OCI-LY7 (cell line): ENCODE measurements at regions not wholly inside any gene's neighbourhood (a gene's known extent, or its start where the extent isn't known, plus 50 kb on each side); places are given as distances from the start of the nearest gene placed in this dataset.

Source experiments
- BruUV-seq: library from RNA; stranded (reverse); fragments of 400-500 nt; replicated peaks from 2 replicates; lab custom pipeline; 2021; lab: Mats Ljungman, UMichigan
- CTCF ChIA-PET: fragments of 300-600 bp; sonication (Branson Sonifier 250); formaldehyde crosslinking; loops from one replicate; lab custom pipeline; 2022; ENCODE audit warnings: antibody characterized with exemption; ENCODE audit not compliant: unreplicated experiment; lab: Charles Lee
- POLR2A ChIA-PET: fragments of 300-600 bp; sonication (Branson Sonifier 250); formaldehyde crosslinking; loops from one replicate; lab custom pipeline; 2022; ENCODE audit warnings: antibody characterized with exemption; lab: Charles Lee
- DNase-seq: peaks from one replicate; pipeline ENCODE4 v3.0.0-alpha.2; 2015; ENCODE audit warnings: low spot score
- H2AFZ ChIP-seq: fragments of 200-600 bp; sonication (generic), shearing (Covaris generic); 2 replicates; pipeline ENCODE4 v1.6.1; 2014; ENCODE audit warnings: mild to moderate bottlenecking, antibody characterized with exemption, low read length, moderate library complexity
- H3K27ac ChIP-seq: fragments of 200-600 bp; sonication (generic); 2 replicates; pipeline ENCODE4 v1.5.1; 2014; ENCODE audit warnings: mixed run types, low read depth, mild to moderate bottlenecking, moderate library complexity, low read length, inconsistent platforms; ENCODE audit not compliant: poor library complexity, severe bottlenecking
- H3K36me3 ChIP-seq: fragments of 200-600 bp; sonication (generic); 2 replicates; pipeline ENCODE4 v1.6.1; 2014; ENCODE audit warnings: mild to moderate bottlenecking, antibody characterized with exemption, low read length, moderate library complexity, mixed read lengths; ENCODE audit not compliant: insufficient read depth
- H3K4me1 ChIP-seq: fragments of 200-600 bp; sonication (generic); 2 replicates; pipeline ENCODE4 v1.5.1; 2014; ENCODE audit warnings: mild to moderate bottlenecking, low read length; ENCODE audit not compliant: insufficient read depth, poor library complexity, severe bottlenecking
- H3K4me2 ChIP-seq: fragments of 200-600 bp; sonication (generic); 2 replicates; pipeline ENCODE4 v1.6.1; 2014; ENCODE audit warnings: mild to moderate bottlenecking, low read length
- H3K4me3 ChIP-seq: fragments of 200-600 bp; sonication (generic); 2 replicates; pipeline ENCODE4 v1.5.1; 2014; ENCODE audit warnings: mild to moderate bottlenecking, low read depth, low read length; ENCODE audit not compliant: poor library complexity, severe bottlenecking
- H3K79me2 ChIP-seq: fragments of 200-600 bp; sonication (generic); 2 replicates; pipeline ENCODE4 v1.6.1; 2016; ENCODE audit warnings: low read depth, mild to moderate bottlenecking, low read length, moderate library complexity, mixed read lengths; ENCODE audit not compliant: insufficient read depth
- H3K9me2 ChIP-seq: fragments of 200-600 bp; sonication (generic); 2 replicates; pipeline ENCODE4 v1.6.1; 2016; ENCODE audit warnings: mild to moderate bottlenecking, low read length, mixed read lengths; ENCODE audit not compliant: insufficient read depth
- H3K9me3 ChIP-seq: fragments of 200-600 bp; sonication (generic); 2 replicates; pipeline ENCODE4 v1.6.1; 2014; ENCODE audit warnings: mild to moderate bottlenecking, mixed run types, low read length, mixed read lengths
- H4K20me1 ChIP-seq: fragments of 200-600 bp; sonication (generic); 2 replicates; pipeline ENCODE4 v1.6.1; 2014; ENCODE audit warnings: mild to moderate bottlenecking, antibody characterized with exemption, low read length, moderate library complexity, mixed read lengths; ENCODE audit not compliant: insufficient read depth
- EZH2phosphoT487 ChIP-seq: fragments of 200-600 bp; sonication (generic); IDR thresholded peaks from 2 replicates; pipeline ENCODE4 v1.6.1; 2018; ENCODE audit warnings: low read depth, borderline replicate concordance, mild to moderate bottlenecking, mixed run types, antibody characterized with exemption, low read length, moderate library complexity, mixed read lengths
- intact Hi-C: fragments of 100-400 bp; cut with micrococcal nuclease; formaldehyde crosslinking; loops from one replicate; pipeline ENCODE4 v1.10.0; 2022; ENCODE audit not compliant: unreplicated experiment
- TF ChIP-seq, protein P1 (sequence below): fragments of 200-600 bp; sonication (generic); conservative IDR thresholded peaks from 2 replicates; pipeline ENCODE4 v1.5.1; 2014; ENCODE audit warnings: mild to moderate bottlenecking, antibody characterized with exemption, low read length, moderate library complexity, mixed read lengths

DNA sequence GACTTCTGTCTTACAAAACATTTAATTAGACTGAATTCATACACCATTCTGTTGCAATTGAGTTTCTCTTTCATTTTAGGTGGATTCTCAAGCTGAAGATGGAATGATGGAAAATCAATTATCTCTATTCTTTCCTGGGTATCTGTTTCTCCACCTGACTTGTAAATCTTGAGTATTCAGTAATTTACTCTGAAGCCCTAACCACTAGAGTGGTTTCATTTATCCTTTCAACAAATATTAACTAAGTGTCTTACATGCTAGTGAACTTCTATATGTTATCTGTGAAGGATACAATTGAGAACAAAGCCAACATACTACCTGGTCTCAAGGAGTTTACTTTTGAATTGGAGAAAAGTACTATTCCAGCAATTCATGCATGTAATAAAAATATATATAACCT lies 94.1 kb upstream of the ZNF804A start:
- H3K27ac ChIP-seq: no peak overlapping the region
- TF ChIP-seq, protein P1, sequence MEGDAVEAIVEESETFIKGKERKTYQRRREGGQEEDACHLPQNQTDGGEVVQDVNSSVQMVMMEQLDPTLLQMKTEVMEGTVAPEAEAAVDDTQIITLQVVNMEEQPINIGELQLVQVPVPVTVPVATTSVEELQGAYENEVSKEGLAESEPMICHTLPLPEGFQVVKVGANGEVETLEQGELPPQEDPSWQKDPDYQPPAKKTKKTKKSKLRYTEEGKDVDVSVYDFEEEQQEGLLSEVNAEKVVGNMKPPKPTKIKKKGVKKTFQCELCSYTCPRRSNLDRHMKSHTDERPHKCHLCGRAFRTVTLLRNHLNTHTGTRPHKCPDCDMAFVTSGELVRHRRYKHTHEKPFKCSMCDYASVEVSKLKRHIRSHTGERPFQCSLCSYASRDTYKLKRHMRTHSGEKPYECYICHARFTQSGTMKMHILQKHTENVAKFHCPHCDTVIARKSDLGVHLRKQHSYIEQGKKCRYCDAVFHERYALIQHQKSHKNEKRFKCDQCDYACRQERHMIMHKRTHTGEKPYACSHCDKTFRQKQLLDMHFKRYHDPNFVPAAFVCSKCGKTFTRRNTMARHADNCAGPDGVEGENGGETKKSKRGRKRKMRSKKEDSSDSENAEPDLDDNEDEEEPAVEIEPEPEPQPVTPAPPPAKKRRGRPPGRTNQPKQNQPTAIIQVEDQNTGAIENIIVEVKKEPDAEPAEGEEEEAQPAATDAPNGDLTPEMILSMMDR: no peak
- TF ChIP-seq EZH2phosphoT487: no peak
- ChIA-PET POLR2A (no interaction called here), CTCF (no interaction called here)
- no peaks in the 10 kb centered on the region for H4K20me1 ChIP-seq
- no peaks in the 10 kb centered on the region for H3K9me2 ChIP-seq
- no peak overlapping the region for H3K4me3 ChIP-seq
- H3K36me3 ChIP-seq: no peaks in the 10 kb centered on the region
- BruUV-seq: no TSS peak
- intact Hi-C loops: no loop called here
- H3K9me3 ChIP-seq: no peaks in the 10 kb centered on the region
- peak overlapping the region; percentile 30 for H3K4me2 ChIP-seq
- H3K4me1 ChIP-seq: no peaks in the 10 kb centered on the region
- H3K79me2 ChIP-seq: no peaks in the 10 kb centered on the region
- DNase-seq: no peak
- H2AFZ ChIP-seq: peak overlapping the region; percentile 75; the same call in 1 of the 2 replicates

DNA sequence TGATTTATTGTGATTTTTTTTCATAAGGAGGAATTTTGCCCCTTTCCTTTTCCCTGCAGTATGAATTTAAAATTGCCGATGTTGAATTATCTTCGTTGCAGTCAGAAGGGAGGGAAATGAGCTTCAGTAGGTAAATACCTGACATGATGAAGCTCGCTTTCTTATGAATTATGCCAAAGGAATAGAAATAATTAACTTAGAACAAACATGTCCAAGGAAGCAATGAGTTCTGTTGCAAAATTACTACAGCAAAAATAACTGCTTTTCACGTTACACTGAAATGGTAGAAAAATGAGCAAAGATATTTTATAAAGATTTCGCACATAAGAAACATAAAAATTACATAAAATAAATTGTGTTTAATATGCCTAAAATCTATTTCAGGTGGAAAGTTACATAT lies 91.1 kb upstream of the ZNF804A start:
- no TSS peak for BruUV-seq
- intact Hi-C loops: no loop called here
- Histone ChIP-seq H3K4me1 (no peaks in the 10 kb centered on the region), H3K4me2 (no peak overlapping the region), H3K27ac (no peak overlapping the region), H2AFZ (no peak overlapping the region), H4K20me1 (no peaks in the 10 kb centered on the region), H3K4me3 (no peak overlapping the region), H3K79me2 (no peaks in the 10 kb centered on the region), H3K36me3 (no peaks in the 10 kb centered on the region), H3K9me3 (no peaks in the 10 kb centered on the region), H3K9me2 (no peaks in the 10 kb centered on the region)
- TF ChIP-seq, protein P1: no peak
- TF ChIP-seq EZH2phosphoT487: no peak
- ChIA-PET CTCF (no interaction called here), POLR2A (interaction anchor here (0.6 to 1.0 kb wide), 2 partner anchors 42 to 61 kb away, joined by 3 to 5 read pairs; no protein-coding TSS in a partner anchor)
- DNase-seq: no peak

DNA sequence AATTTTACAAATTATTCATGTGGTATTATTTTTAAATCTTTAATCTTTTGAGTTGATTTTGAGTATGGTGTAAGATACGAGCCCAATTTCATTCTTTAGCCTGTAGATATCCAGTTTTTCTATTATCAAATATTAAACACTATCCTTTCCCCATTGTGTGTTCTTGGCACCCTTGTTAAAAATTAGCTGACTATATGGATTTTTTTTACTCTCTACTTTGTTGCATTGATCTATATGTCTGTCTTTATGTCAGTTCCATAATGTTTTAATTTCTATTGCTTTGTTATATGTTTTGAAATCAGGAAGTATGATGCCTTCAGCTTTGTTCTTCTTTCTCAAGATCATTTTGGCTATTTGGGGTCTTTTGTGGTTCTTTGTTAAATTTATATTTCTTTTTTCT lies 80.9 kb upstream of the ZNF804A start:
- H3K36me3 ChIP-seq: no peaks in the 10 kb centered on the region
- DNase-seq: no peak

More for the DNA sequence above, 80.9 kb upstream of the ZNF804A start:
- ChIA-PET CTCF (no interaction called here), POLR2A (interaction anchor here (0.5 to 0.8 kb wide), 3 partner anchors 28 to 1171 kb away, joined by 3 read pairs; no protein-coding TSS in a partner anchor)
- no peak for TF ChIP-seq EZH2phosphoT487
- TF ChIP-seq, protein P1: no peak
- Histone ChIP-seq H3K27ac (no peak overlapping the region), H3K4me3 (no peak overlapping the region), H3K9me2 (no peaks in the 10 kb centered on the region), H3K4me1 (peaks cover 3% of the 10 kb centered on the region), H3K79me2 (no peaks in the 10 kb centered on the region), H3K4me2 (no peak overlapping the region), H4K20me1 (no peaks in the 10 kb centered on the region), H2AFZ (peak overlapping the region; percentile 41; the same call in 1 of the 2 replicates), H3K9me3 (peaks cover 19% of the 10 kb centered on the region; the same call in 1 of the 2 replicates)
- BruUV-seq: no TSS peak
- intact Hi-C loops: no loop called here
